ENCODE measurements at regions not wholly inside any gene's neighbourhood (a gene's known extent, or its start where the extent isn't known, plus 50 kb on each side); places are given as distances from the start of the nearest gene placed in this dataset.
"Not testable (repeated sequence)": the region's sequence is repeated elsewhere in the genome, so short reads cannot be mapped to it uniquely, and the experiment has no call there.

GRCh38 chr5:104494083-104494482 lies 931.5 kb upstream of the NUDT12 start:
- no peak for DNase-seq (ENCODE audit: low spot score)

DNA sequence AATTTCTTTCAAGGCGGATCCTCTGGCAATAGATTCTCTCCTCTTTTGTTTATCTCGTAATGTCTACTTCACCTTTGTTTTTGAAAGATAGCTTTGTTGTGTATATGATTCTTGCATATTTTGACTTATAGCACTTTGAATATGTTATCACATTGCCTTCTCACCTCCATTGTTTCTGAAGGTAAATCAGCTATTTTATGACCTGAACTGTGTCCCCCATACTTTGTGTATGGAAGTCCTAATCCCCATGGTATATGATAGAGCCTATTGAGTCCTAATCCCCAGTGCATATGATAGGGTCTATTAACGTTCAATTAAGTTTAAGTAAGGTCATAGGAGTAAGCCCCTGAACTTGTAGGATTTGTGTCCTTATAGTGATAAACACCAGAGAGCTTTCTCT lies 910.2 kb upstream of the NUDT12 start:
- no peak for DNase-seq (ENCODE audit: low spot score)

GRCh38 chr5:104456122-104456521 lies 893.5 kb upstream of the NUDT12 start:
- DNase-seq (ENCODE audit: low spot score), result no peak

DNA sequence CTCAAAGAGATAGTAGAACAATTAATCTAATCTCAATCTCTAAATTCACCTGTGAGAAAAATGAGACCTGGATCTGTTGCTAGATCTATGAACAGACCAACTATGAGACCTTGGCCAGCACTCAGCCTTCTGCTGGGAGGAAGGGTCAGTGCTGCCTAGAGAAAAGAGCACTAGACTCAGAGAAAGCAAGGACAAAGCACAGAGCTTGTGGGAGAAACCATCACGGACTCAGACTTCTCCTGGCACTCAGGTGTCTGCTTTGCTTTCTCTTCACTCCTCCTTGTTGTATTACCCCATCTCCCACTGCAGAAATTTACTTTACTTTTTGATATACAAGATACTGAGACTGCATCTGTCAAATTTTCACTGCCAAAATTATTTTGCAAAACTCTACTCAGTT lies 890.0 kb upstream of the NUDT12 start:
- no peak for DNase-seq (ENCODE audit: low spot score)

DNA sequence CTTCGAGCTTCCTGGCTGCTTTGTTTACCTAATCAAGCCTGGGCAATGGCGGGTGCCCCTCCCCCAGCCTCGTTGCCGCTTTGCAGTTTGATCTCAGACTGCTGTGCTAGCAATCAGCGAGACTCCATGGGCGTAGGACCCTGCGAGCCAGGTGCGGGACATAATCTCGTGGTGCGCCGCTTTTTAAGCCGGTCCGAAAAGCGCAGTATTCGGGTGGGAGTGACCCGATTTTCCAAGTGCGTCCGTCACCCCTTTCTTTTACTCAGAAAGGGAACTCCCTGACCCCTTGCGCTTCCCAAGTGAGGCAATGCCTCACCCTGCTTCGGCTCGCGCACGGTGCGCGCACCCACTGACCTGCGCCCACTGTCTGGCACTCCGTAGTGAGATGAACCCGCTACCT lies 889.3 kb upstream of the NUDT12 start:
- DNase-seq (ENCODE audit: low spot score), result not testable (repeated sequence)

DNA sequence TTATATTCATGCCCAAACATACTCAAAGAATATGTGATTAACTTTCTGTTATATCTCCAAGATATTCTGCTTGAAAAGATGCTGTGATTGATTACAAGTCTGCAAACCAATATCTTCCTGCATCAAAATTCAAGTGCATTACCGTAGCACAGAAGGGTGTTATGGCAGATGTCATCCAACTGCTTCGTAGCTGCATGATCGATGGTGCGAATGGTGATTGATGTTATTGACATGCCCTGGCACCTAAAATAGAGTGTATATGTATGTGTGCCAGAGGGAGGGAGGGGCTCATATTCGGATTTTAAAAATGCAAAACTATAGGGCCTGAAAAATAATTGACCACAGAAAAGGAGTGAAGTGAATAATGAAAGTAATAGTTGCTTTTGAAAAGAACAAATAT lies 882.1 kb upstream of the NUDT12 start:
- no peak for DNase-seq (ENCODE audit: low spot score)

DNA sequence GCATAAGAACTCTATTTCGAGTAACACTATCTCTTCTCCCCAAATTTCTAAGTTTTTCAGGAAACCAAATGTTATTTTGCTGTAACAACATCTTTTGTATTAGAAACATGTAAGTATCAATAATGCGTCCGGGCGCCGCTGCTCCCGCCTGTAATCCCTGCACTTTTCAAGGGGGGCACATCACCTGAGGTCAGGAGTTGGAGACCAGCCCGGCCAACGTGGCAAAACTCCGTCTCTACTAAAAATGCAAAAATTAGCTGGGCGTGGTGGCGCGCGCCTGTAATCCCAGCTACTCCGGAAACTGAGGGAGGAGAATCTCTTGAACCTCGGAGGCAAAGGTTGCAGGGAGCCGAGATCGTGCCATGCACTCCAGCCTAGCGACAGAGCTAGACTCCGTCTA lies 881.1 kb upstream of the NUDT12 start:
- DNase-seq (ENCODE audit: low spot score), result no peak

DNA sequence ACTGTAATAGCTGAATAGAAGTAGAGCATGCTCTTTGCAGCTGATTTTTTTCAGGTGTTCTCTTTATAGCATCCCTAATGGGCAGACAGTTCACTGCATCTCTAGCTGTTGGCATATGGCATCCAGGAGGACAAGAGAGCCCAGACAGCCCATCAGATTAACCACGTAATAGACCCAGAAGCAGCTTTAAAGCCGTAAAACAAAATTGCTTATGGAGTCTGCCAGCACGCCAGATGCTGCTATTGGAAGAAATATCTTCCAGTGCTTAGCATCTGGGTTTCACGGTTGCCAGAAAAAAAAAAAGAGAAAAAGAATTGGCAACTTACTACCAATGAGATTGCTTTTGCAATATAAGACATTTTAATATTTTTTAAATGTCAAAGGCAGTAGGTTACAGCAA lies 869.4 kb upstream of the NUDT12 start:
- no peak for DNase-seq (ENCODE audit: low spot score)

GRCh38 chr5:104431002-104431620 lies 868.5 kb upstream of the NUDT12 start:
- no peak for DNase-seq (ENCODE audit: low spot score)

GRCh38 chr5:104429911-104430310 lies 867.3 kb upstream of the NUDT12 start:
- DNase-seq (ENCODE audit: low spot score), result no peak

DNA sequence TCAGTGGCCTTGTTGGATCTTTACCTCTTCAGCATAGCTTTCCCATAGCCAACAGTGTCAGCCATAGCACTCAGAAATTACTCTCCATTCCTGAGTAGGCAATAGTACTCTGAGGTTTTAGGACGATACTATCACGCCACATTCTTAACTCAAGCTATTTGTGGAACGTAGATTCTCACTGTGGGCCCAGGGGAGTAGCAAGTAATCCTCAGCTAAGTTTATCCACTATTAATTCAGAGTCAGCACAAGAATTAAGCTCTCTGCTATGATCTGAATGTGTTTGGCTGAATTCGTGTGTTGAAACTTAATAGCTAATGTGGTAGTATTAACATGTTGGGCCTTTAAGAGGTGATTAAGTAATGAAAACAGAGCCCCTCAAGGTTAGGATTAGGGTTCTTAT lies 858.8 kb upstream of the NUDT12 start:
- no peak for DNase-seq (ENCODE audit: low spot score)

DNA sequence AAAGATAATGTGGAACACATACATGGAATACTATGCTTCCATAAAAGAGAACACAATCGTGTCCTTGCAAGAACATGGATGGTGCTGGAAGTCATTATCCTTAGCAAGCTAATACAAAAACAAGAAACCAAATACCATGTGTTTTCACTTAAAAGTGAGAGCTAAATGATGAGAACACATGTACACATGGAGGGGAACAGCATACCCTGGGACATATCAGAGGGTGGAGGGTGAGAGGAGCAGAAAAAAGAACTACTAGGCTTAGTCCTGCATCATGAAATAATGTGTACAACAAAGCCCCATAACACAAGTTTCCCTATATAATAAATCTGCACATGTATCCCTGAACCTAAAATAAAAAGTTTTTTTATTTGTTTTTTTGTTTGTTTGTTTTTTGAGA lies 855.5 kb upstream of the NUDT12 start:
- no peak for DNase-seq (ENCODE audit: low spot score)

- DNase-seq (ENCODE audit: low spot score), result no peak
Measured at GRCh38 chr5:104412649-104413240, 850.2 kb upstream of the NUDT12 start.

DNA sequence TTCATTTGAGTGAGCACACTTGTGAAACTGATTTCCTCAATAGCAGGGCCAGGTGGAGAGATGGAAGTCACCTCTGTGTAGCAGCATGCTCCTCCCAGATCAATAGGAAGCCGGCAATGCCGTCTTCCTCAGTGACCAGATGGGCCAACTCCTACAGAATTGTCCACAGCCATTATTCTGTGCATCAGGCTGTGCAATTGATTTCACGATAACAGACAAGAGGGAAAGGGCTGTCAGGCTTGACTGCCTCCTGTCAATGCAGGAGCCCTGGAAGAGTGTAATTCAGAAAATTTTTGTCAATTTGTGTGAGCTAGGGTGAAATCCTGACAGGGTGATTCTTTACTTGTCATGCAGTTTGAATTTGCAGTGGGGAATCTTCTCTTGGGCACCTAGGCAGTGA lies 838.4 kb upstream of the NUDT12 start:
- no peak for DNase-seq (ENCODE audit: low spot score)

DNA sequence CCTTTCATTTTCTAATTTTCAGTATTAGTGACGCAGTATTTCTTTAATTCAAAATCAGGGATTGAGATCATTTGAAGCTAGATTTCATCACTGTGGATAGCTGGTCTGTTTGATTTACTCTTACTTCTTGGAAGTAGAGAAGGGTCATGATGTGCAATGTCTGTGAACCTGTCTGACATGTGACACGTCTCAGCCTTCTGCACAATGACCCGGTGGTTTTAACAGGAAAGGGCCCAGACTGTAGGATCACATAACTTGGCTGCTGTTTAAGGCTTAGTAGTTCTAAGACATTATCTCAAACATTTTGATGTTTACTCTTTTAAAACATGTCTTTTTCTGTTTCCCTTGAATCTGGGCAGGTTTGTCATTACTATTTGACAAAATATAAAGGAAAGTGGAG lies 823.3 kb upstream of the NUDT12 start:
- DNase-seq (ENCODE audit: low spot score), result no peak

GRCh38 chr5:104375345-104375744 lies 812.8 kb upstream of the NUDT12 start:
- no peak for DNase-seq (ENCODE audit: low spot score)

GRCh38 chr5:104372796-104373195 lies 810.2 kb upstream of the NUDT12 start:
- no peak for DNase-seq (ENCODE audit: low spot score)

DNA sequence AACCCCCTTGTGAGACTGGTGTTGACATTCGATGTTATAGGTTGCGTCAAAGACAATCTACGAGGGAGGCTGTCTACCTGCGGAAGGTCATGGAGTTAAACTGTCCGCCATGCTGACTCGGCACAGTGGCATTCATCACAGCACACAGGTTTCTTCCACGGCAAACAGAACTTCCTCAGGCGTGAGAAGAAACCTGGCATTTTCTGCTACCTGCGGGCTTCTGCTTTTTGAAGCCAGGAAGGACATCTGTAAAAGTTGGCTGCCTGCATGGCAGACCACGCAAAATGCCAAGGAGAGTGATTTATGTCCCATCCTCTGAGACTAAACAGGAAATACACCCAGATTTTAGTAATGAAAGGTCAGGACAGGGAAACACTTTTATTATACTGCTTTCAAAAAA lies 809.8 kb upstream of the NUDT12 start:
- no peak for DNase-seq (ENCODE audit: low spot score)

- no peak for DNase-seq (ENCODE audit: low spot score)
Measured at GRCh38 chr5:104370523-104370922, 807.9 kb upstream of the NUDT12 start.

GRCh38 chr5:104367978-104368377 lies 805.4 kb upstream of the NUDT12 start:
- DNase-seq (ENCODE audit: low spot score), result no peak

DNA sequence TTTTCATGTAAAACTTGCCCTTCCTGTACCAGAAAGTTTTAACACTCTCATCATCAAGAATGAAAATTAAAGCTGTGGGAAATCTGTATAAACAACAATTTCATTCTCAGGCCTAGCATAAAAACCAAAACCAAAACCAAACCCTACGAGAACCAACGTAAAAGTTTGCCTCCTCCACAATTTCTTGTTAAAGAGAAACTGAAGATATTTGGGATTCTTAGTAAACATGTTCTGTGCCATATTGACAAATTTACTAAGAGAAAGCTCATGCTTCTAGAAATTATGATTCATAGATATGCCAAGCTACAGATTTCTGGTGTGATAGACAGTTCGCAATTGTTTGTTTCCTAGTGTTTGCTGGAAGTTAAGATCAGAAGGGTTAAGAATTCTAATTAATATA lies 801.0 kb upstream of the NUDT12 start:
- no peak for DNase-seq (ENCODE audit: low spot score)

DNA sequence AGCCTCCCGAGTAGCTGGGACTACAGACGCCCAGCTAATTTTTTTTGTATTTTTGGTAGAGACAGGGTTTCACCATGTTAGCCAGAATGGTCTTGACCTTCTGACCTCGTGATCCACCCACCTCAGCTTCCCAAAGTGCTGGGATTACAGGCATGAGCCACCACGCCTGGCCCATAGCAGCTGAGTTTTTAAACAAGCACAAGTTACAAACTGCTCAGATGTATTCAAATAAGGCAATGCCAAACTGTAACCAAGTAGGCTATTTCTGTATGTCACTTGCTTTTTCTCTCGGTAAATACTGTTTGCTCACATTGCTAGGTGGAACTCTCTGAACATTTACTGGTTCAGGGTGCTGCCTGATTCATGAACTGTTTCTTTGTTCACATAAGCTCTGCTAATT lies 799.3 kb upstream of the NUDT12 start:
- DNase-seq (ENCODE audit: low spot score), result no peak

- no peak for DNase-seq (ENCODE audit: low spot score)
Measured at GRCh38 chr5:104355350-104355749, 792.8 kb upstream of the NUDT12 start.

- DNase-seq (ENCODE audit: low spot score), result no peak
Measured at GRCh38 chr5:104353371-104353770, 790.8 kb upstream of the NUDT12 start.

Measured in CD4-positive, alpha-beta T cell treated with Interleukin-6 at 100 ng/mL for 8 hours (primary cell).